Panc1 (cell line): ENCODE measurements at regions not wholly inside any gene's neighbourhood (a gene's known extent, or its start where the extent isn't known, plus 50 kb on each side); places are given as distances from the start of the nearest gene placed in this dataset.

Experiments used
- ATAC-seq: fragments of 200-7000 bp; cut with Tn5 transposase; 2 replicates; pipeline ENCODE4 v1.9.1; 2020; ENCODE audit warnings: mild to moderate bottlenecking, moderate library complexity
- BruUV-seq: library from RNA; stranded (reverse); fragments of 400-500 nt; replicated peaks from 2 replicates; lab custom pipeline; 2021; lab: Mats Ljungman, UMichigan
- CTCF ChIA-PET: fragments of 300-600 bp; sonication (Branson Sonifier 250); formaldehyde crosslinking; loops from one replicate; lab custom pipeline; 2022; ENCODE audit warnings: antibody characterized with exemption; lab: Charles Lee
- POLR2A ChIA-PET: fragments of 300-600 bp; sonication (Branson Sonifier 250); formaldehyde crosslinking; loops from one replicate; lab custom pipeline; 2022; ENCODE audit warnings: antibody characterized with exemption; lab: Charles Lee
- DNase-seq: peaks from one replicate; pipeline ENCODE4 v3.0.0-alpha.2; 2010; ENCODE audit warnings: low read depth, low spot score
- H3K27ac ChIP-seq: 2 replicates; pipeline ENCODE4 v1.5.1; 2011; ENCODE audit warnings: mild to moderate bottlenecking, low read length, inconsistent platforms
- H3K27me3 ChIP-seq: fragments of 200-500 bp; sonication (Bioruptor generic); 2 replicates; pipeline ENCODE4 v1.6.0; 2014; ENCODE audit warnings: low read length, inconsistent platforms; ENCODE audit not compliant: control insufficient read depth, insufficient read depth
- H3K36me3 ChIP-seq: fragments of 200-500 bp; sonication (Bioruptor generic); 2 replicates; pipeline ENCODE4 v1.5.1; 2014; ENCODE audit warnings: inconsistent platforms, mild to moderate bottlenecking, low read length, moderate library complexity; ENCODE audit not compliant: control insufficient read depth, insufficient read depth
- H3K4me1 ChIP-seq: 2 replicates; pipeline ENCODE4 v1.5.1; 2011; ENCODE audit warnings: inconsistent platforms, mild to moderate bottlenecking, low read length, moderate library complexity; ENCODE audit not compliant: control insufficient read depth, insufficient read depth
- H3K4me3 ChIP-seq, 2 experiments: 2 replicates each; pipeline ENCODE4 v1.5.1; 2011 to 2012; ENCODE audit warnings: low read depth in 2 of 2, low read length in 2 of 2, mild to moderate bottlenecking in 2 of 2, inconsistent platforms in 1 of 2, moderate library complexity in 1 of 2
- H3K9me3 ChIP-seq: fragments of 200-500 bp; sonication (Bioruptor generic); 2 replicates; pipeline ENCODE4 v1.5.1; 2014; ENCODE audit warnings: low read depth, mild to moderate bottlenecking, inconsistent platforms, low read length, moderate library complexity; ENCODE audit not compliant: control insufficient read depth, insufficient read depth
- POLR2AphosphoS5 ChIP-seq: IDR thresholded peaks from 2 replicates; pipeline ENCODE4 v1.6.1; 2012; ENCODE audit warnings: mild to moderate bottlenecking, low read depth, low read length, moderate library complexity
- SIN3A ChIP-seq: IDR thresholded peaks from 2 replicates; pipeline ENCODE4 v1.6.1; 2012; ENCODE audit warnings: low read depth, mild to moderate bottlenecking, low read length, moderate library complexity, borderline replicate concordance; ENCODE audit not compliant: insufficient read depth
- TCF7L2 ChIP-seq: IDR thresholded peaks from 2 replicates; pipeline ENCODE4 v1.6.1; 2011; ENCODE audit warnings: mild to moderate bottlenecking, low read depth, low read length, inconsistent platforms
- in situ Hi-C: cut with HindIII; loops from 2 replicates; pipeline ENCODE4 v1.10.0; 2016; ENCODE audit warnings: low sequenced_read_pairs, low pct_unique_long_range_greater_than_20kb
- intact Hi-C: fragments of 100-400 bp; cut with micrococcal nuclease; formaldehyde crosslinking; loops from one replicate; pipeline ENCODE4 v1.10.0; 2022; ENCODE audit not compliant: unreplicated experiment
- TF ChIP-seq, protein P1 (sequence below), 2 experiments: IDR thresholded peaks; 2 replicates each; pipeline ENCODE4 v1.6.1; 2011 to 2012; ENCODE audit warnings: low read depth in 2 of 2, control low read depth in 1 of 2, low read length in 1 of 2, mild to moderate bottlenecking in 1 of 2, moderate library complexity in 1 of 2; ENCODE audit not compliant: insufficient read depth in 1 of 2
- TF ChIP-seq, protein P2 (sequence below): fragments of 450-650 bp; IDR thresholded peaks from 2 replicates; pipeline ENCODE4 v1.5.1; 2017; ENCODE audit warnings: mild to moderate bottlenecking

DNA sequence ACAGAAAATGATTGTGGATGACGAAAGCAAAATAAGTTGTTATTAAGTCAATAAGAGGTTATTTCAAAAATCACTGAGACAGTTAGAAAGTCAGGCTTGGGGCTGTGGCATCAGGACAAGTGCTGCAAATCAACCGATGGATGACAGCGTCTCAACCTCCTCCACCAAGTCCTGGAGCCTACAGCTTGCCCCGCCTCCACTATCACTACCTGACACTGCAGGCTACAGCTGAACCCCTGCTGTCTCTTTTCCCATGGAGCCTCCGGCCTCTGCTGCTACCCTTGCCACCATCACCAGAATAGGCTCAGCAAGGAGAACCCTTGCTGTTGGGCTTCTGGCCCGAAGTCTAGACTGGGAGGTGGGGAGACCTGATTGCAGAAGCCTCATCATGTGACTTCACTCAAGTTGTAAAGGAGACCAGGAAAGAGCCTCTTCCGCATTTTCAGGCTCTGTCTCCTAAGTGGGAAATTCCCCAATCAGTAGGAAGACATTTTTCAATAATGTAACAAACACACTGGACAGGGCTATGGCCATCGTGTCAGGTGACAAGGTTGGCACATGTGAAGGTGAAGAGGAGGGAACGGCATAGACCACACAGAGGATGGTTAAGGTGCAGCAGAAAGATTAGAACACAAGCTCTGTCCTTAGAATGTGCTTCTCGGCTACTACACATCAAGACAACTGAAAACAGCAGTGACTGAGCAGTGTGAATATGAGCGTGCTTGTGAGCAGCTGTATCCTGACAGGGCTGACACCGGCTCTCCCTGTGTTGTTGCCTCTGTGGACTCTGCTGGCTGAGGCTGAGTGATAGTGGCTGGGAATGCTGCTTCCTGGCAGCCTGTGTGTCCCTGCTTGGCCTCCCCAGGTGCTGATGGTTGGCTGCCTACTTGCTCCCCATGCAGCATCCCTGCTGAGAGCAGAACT lies 660.7 kb downstream of the PTPRU start:
- no peak for ATAC-seq
- no TSS peak for BruUV-seq
- TF ChIP-seq POLR2AphosphoS5 (no peak), SIN3A (no peak), TCF7L2 (no peak)
- TF ChIP-seq, protein P1, sequence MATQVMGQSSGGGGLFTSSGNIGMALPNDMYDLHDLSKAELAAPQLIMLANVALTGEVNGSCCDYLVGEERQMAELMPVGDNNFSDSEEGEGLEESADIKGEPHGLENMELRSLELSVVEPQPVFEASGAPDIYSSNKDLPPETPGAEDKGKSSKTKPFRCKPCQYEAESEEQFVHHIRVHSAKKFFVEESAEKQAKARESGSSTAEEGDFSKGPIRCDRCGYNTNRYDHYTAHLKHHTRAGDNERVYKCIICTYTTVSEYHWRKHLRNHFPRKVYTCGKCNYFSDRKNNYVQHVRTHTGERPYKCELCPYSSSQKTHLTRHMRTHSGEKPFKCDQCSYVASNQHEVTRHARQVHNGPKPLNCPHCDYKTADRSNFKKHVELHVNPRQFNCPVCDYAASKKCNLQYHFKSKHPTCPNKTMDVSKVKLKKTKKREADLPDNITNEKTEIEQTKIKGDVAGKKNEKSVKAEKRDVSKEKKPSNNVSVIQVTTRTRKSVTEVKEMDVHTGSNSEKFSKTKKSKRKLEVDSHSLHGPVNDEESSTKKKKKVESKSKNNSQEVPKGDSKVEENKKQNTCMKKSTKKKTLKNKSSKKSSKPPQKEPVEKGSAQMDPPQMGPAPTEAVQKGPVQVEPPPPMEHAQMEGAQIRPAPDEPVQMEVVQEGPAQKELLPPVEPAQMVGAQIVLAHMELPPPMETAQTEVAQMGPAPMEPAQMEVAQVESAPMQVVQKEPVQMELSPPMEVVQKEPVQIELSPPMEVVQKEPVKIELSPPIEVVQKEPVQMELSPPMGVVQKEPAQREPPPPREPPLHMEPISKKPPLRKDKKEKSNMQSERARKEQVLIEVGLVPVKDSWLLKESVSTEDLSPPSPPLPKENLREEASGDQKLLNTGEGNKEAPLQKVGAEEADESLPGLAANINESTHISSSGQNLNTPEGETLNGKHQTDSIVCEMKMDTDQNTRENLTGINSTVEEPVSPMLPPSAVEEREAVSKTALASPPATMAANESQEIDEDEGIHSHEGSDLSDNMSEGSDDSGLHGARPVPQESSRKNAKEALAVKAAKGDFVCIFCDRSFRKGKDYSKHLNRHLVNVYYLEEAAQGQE (IDR thresholded peaks at IDR 0.05; ENCODE audit: insufficient read depth in 1 of 2, low read depth in 2 of 2, low read length in 1 of 2): no peak
- TF ChIP-seq, protein P2, sequence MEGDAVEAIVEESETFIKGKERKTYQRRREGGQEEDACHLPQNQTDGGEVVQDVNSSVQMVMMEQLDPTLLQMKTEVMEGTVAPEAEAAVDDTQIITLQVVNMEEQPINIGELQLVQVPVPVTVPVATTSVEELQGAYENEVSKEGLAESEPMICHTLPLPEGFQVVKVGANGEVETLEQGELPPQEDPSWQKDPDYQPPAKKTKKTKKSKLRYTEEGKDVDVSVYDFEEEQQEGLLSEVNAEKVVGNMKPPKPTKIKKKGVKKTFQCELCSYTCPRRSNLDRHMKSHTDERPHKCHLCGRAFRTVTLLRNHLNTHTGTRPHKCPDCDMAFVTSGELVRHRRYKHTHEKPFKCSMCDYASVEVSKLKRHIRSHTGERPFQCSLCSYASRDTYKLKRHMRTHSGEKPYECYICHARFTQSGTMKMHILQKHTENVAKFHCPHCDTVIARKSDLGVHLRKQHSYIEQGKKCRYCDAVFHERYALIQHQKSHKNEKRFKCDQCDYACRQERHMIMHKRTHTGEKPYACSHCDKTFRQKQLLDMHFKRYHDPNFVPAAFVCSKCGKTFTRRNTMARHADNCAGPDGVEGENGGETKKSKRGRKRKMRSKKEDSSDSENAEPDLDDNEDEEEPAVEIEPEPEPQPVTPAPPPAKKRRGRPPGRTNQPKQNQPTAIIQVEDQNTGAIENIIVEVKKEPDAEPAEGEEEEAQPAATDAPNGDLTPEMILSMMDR: no peak
- Histone ChIP-seq H3K4me3 (no peak overlapping the region), H3K27ac (no peak overlapping the region), H3K4me1 (no peaks in the 10 kb centered on the region), H3K27me3 (peaks cover 3% of the 10 kb centered on the region; the same call in 1 of the 2 replicates), H3K9me3 (no peaks in the 10 kb centered on the region), H3K36me3 (no peaks in the 10 kb centered on the region)
- no peak for DNase-seq
- intact Hi-C loops: no loop called here
- ChIA-PET CTCF (interaction anchor here (1.0 kb wide), 1 partner anchor 104 kb away, joined by 3 read pairs; no protein-coding TSS in a partner anchor), POLR2A (no interaction called here)
- in situ Hi-C loops: no loop called here

DNA sequence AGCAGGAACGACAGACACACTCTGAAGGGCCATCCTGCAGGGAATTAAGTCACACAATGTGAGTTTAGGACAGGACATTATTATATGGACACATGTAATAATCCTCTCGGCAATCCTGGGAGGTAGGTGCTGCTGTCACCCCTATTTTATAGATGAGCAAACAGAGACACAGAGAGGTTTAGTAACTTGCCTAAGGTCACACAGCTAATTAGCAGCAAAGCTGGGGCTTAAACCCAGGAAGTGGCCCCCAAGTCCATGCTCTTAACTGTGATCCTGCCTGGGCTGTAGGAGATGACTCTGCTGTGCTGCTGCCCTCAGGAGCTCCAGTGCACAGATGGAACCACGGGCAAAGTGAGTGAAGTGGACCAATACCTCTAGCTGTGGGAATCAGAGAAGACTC lies 660.0 kb downstream of the PTPRU start:
- Histone ChIP-seq H3K9me3 (no peaks in the 10 kb centered on the region), H3K36me3 (no peaks in the 10 kb centered on the region), H3K4me3 (no peak overlapping the region), H3K4me1 (no peaks in the 10 kb centered on the region), H3K27ac (no peak overlapping the region), H3K27me3 (peaks cover 4% of the 10 kb centered on the region; the same call in 1 of the 2 replicates)
- intact Hi-C loops: no loop called here
- no TSS peak for BruUV-seq
- in situ Hi-C loops: no loop called here
- DNase-seq: no peak
- POLR2A ChIA-PET: no interaction called here
- no peak for ATAC-seq
- CTCF ChIA-PET: no interaction called here
- TF ChIP-seq POLR2AphosphoS5 (no peak), SIN3A (no peak), TCF7L2 (no peak)
- TF ChIP-seq, protein P1 (IDR thresholded peaks at IDR 0.05; ENCODE audit: insufficient read depth in 1 of 2, low read depth in 2 of 2, low read length in 1 of 2): no peak
- TF ChIP-seq, protein P2: no peak
